Nephron progenitor cell (in vitro differentiated cells): ENCODE measurements at regions not wholly inside any gene's neighbourhood (a gene's known extent, or its start where the extent isn't known, plus 50 kb on each side); places are given as distances from the start of the nearest gene placed in this dataset.

Source experiments
- DNase-seq: peaks from one replicate; pipeline ENCODE4 v3.0.0; 2021
- H3K27ac Mint-ChIP-seq: 2 replicates; pipeline ENCODE4 v1.8.0; 2021; ENCODE audit warnings: mild to moderate bottlenecking, moderate library complexity, mixed read lengths
- H3K27me3 Mint-ChIP-seq: 2 replicates; pipeline ENCODE4 v1.8.0; 2021; ENCODE audit warnings: mild to moderate bottlenecking, low read depth, mixed read lengths; ENCODE audit not compliant: poor library complexity
- H3K36me3 Mint-ChIP-seq: 2 replicates; pipeline ENCODE4 v1.8.0; 2021; ENCODE audit warnings: low read depth, mixed read lengths
- H3K4me1 Mint-ChIP-seq: 2 replicates; pipeline ENCODE4 v1.8.0; 2021; ENCODE audit warnings: mixed read lengths
- H3K4me3 Mint-ChIP-seq: 2 replicates; pipeline ENCODE4 v1.8.0; 2021; ENCODE audit warnings: mild to moderate bottlenecking, moderate library complexity, mixed read lengths
- H3K9me3 Mint-ChIP-seq: 2 replicates; pipeline ENCODE4 v1.8.0; 2021; ENCODE audit warnings: mild to moderate bottlenecking, moderate library complexity, mixed read lengths
- TF ChIP-seq, protein P1 (sequence below): fragments of 200-600 bp; sonication (generic); IDR thresholded peaks from 2 replicates; pipeline ENCODE4 v1.5.0; 2021; ENCODE audit warnings: antibody characterized with exemption

DNA sequence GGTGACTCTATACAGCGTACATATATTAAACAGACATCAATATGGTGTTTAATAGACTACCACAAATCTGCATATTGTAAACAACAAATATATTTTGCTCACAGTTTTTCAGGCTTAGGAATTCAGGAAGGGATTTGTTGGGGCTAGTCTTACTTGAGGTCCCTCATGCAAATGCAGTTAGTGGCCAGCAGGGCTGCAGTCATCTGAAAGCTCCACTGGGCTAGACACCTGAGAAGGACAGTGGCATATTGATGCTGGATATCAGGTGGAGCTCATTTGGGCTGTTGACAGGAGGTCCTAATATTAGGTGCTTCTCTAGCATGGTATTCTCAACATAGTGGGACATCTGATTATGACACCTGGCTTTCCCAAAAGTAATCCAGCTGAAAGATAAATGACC, 493.8 kb upstream of the PABPC4L start:
- Mint-ChIP-seq H3K36me3 (peaks cover 5% of the 10 kb centered on the region), H3K4me3 (no peak overlapping the region), H3K27me3 (no peaks in the 10 kb centered on the region), H3K9me3 (peaks cover 14% of the 10 kb centered on the region), H3K4me1 (no peaks in the 10 kb centered on the region), H3K27ac (no peak overlapping the region)
- TF ChIP-seq, protein P1, sequence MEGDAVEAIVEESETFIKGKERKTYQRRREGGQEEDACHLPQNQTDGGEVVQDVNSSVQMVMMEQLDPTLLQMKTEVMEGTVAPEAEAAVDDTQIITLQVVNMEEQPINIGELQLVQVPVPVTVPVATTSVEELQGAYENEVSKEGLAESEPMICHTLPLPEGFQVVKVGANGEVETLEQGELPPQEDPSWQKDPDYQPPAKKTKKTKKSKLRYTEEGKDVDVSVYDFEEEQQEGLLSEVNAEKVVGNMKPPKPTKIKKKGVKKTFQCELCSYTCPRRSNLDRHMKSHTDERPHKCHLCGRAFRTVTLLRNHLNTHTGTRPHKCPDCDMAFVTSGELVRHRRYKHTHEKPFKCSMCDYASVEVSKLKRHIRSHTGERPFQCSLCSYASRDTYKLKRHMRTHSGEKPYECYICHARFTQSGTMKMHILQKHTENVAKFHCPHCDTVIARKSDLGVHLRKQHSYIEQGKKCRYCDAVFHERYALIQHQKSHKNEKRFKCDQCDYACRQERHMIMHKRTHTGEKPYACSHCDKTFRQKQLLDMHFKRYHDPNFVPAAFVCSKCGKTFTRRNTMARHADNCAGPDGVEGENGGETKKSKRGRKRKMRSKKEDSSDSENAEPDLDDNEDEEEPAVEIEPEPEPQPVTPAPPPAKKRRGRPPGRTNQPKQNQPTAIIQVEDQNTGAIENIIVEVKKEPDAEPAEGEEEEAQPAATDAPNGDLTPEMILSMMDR: no peak
- DNase-seq: no peak

DNA sequence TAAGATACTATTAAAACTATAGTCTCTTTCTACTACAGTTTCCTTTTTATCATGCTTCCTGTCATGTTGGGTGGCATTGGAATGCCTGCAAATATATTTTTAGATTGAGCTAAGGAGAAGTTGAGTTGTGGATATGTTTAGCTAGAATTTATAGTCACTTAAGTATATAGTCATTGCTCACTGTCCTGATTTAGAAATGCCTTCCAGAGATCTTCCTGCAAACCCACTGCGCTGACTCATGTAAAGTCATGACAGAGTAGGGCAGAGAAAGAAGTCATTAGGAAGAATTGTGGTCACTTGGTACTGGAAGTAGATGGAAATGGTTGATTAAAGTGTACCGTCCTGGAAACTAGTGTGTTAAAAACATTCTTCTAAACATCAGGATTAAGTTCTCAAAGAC, 490.3 kb upstream of the PABPC4L start:
- no peaks in the 10 kb centered on the region for H3K4me1 Mint-ChIP-seq

DNA sequence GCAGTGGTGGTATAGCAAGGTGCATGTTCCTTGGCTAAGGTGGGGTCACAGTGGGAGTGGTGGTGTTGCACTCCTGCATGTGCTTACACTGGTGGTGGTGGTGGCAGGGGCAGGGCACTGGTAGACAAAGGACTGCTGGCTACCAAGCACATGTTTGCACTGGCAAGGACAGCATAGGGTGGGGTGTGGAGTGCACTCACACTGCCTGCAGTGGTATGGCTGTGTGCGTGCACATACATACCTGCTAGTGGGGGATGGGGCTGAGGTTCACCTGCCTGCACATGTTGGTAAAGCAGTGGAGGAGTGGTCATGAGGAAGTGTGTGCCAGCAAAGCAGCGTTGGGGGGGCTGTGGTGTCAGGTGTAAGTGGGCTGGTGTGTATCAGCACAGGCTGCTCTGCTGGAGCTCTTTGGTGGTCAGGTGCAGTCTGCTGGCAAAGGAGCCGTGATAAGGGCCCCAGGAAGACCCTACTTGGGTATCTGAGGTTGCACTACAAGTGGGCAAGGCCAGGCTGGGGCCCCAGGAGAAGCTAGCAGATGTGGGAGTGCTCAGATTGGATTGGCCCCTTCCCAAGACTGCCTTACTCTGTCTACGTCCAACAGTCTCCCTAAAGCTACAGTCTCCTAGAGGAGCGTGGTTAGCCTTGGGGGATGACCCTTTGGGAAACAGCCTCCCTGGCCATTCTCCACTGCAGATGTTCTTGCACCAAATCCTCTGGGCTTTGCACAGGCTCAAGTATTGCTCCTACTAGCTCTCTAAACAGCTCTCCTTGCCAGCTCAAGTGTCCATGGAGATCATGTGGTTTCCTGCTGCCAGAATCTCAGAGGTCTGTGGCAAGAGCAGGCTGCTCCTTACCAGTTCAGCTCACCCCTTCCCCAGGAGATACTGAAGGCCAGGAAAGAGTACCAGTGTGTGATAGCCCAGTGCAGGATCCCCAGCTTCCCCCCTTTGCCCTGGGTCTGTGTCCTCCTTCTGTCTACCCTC, 486.3 kb upstream of the PABPC4L start:
- no peak overlapping the region for H3K4me3 Mint-ChIP-seq
- H3K36me3 Mint-ChIP-seq: no peaks in the 10 kb centered on the region
- no peaks in the 10 kb centered on the region for H3K4me1 Mint-ChIP-seq
- H3K27ac Mint-ChIP-seq: no peak overlapping the region
- TF ChIP-seq, protein P1: no peak
- no peaks in the 10 kb centered on the region for H3K9me3 Mint-ChIP-seq
- H3K27me3 Mint-ChIP-seq: no peaks in the 10 kb centered on the region
- DNase-seq: no peak

More for the DNA sequence above, 490.3 kb upstream of the PABPC4L start:
- Mint-ChIP-seq H3K4me3 (no peak overlapping the region), H3K27ac (no peak overlapping the region), H3K27me3 (no peaks in the 10 kb centered on the region), H3K9me3 (no peaks in the 10 kb centered on the region), H3K36me3 (no peaks in the 10 kb centered on the region)
- no peak for DNase-seq
- TF ChIP-seq, protein P1: no peak

DNA sequence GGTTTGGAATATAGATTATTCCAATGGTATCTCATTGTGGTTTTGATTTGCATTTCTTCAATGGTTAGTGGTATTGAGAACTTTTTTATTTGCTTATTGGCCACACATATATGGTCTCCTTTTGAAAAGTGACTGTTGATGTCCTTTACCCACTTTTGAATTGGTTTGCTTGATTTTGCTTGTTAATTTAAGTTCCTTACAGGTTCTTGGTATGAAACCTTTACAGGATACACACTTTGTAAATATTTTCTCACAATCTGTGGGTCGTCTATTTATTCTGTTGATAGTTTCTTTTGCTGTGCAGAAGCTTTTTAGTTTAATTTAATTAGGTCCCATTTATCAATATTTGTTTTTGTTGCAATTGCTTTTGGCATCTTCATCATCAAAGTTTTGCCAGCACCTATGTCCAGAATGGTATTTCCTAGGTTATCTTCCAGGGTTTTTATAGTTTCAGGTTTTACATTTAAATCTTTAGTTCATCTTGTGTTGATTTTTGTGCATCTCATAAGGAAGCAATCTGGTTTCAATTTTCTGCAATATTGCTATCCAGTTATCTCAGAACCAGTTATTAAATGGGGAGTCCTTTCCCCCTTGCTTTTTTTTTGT, 475.7 kb upstream of the PABPC4L start:
- peaks cover 4% of the 10 kb centered on the region for H3K9me3 Mint-ChIP-seq
- H3K36me3 Mint-ChIP-seq: no peaks in the 10 kb centered on the region
- TF ChIP-seq, protein P1: no peak
- H3K4me3 Mint-ChIP-seq: no peak overlapping the region
- H3K27me3 Mint-ChIP-seq: no peaks in the 10 kb centered on the region
- no peak for DNase-seq
- H3K4me1 Mint-ChIP-seq: no peaks in the 10 kb centered on the region
- H3K27ac Mint-ChIP-seq: no peak overlapping the region

DNA sequence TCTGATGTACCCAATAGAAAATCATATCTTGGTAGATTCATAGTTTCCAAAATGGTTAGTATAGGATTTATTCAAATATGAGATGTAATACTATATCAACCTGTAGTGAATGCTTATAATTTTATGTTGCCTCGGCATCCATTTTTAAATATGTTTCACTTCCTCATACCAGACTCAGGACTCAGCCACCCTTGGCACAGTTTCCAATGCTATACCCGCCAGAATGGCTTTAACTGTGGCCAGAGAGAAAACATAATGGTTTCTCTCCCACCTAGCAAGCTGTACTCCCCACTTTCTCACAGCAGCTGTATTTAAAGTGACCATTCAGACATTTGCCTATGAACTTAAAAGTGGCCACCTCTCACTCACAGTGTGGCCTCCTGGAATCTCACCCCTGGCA, 466.6 kb upstream of the PABPC4L start:
- Mint-ChIP-seq H3K36me3 (no peaks in the 10 kb centered on the region), H3K27ac (peak overlapping the region; percentile 5), H3K27me3 (no peaks in the 10 kb centered on the region), H3K4me1 (no peaks in the 10 kb centered on the region), H3K4me3 (no peak overlapping the region), H3K9me3 (no peaks in the 10 kb centered on the region)
- no peak for DNase-seq
- TF ChIP-seq, protein P1: no peak
